ENCODE measurements at regions not wholly inside any gene's neighbourhood (a gene's known extent, or its start where the extent isn't known, plus 50 kb on each side); places are given as distances from the start of the nearest gene placed in this dataset.

DNA sequence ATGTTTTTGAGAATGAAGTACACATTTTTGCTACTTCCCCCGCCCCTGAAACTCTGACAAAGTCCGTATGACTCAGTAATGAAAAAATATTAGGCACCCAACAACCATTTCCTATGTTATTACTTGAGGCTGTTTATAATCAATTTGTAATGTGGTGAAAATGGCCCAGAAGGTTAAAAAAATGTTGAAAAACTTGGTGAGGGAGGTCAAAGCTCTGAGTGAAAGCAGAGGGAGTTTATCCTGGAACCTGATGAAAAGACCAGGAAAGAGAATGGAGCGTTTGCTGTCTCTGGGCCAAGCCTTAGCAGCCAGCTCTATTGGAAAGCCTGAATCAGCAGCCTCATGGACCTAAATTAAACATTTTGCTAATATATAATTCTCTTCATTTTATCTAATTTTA, 367.7 kb upstream of the NEGR1 start:
- Histone ChIP-seq H3K36me3 (ENCODE audit: control insufficient read depth, insufficient read depth, low read length) (no peaks in the 10 kb centered on the region), H3K4me3 (ENCODE audit: low read depth, low read length) (no peak overlapping the region), H3K27me3 (ENCODE audit: control insufficient read depth, insufficient read depth, low read length) (no peaks in the 10 kb centered on the region)
- no peak for DNase-seq (ENCODE audit: low read depth)
- no peak for FAIRE-seq
- no peak for TF ChIP-seq CTCF (IDR thresholded peaks at IDR 0.05; ENCODE audit: insufficient read depth, low read length, severe bottlenecking)

DNA sequence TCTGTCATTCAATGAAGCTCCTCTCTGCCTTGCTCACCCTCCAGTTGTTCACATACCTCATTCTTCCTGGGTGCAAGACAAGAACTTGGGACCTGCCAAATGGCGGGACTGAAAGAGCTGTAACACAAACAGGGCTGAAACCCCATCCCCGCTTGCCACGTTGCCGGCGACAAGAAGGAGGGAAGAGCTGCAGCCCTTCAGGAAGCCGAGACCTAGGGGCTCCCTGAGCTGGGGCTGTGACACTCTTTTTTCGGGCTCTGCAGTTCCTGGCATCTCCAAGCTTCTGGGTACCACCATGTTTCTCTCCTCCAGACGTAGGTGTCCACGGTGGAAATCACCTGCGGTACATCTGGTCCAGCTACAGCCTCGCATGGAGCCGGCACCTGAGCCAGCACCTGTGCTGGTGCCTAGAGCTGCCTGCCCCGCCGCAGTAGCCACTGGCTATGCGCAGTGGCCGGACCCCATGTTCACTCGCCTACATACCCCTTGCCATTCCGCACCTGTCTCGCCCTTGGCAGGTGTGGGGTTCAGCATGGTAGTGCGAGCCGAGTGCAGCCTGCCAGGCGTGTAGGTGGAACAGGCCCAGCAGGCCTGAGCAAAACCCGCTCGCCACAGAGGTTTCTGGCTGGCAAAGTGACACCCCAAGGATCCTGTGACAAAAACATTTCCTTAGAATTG, 367.0 kb upstream of the NEGR1 start:
- H3K36me3 ChIP-seq (ENCODE audit: control insufficient read depth, insufficient read depth, low read length) = no peaks in the 10 kb centered on the region
- H3K4me3 ChIP-seq (ENCODE audit: low read depth, low read length) = no peak overlapping the region
- no peak for TF ChIP-seq CTCF (IDR thresholded peaks at IDR 0.05; ENCODE audit: insufficient read depth, low read length, severe bottlenecking)
- no peaks in the 10 kb centered on the region for H3K27me3 ChIP-seq (ENCODE audit: control insufficient read depth, insufficient read depth, low read length)
- DNase-seq (ENCODE audit: low read depth) (no peak), FAIRE-seq (no peak)

DNA sequence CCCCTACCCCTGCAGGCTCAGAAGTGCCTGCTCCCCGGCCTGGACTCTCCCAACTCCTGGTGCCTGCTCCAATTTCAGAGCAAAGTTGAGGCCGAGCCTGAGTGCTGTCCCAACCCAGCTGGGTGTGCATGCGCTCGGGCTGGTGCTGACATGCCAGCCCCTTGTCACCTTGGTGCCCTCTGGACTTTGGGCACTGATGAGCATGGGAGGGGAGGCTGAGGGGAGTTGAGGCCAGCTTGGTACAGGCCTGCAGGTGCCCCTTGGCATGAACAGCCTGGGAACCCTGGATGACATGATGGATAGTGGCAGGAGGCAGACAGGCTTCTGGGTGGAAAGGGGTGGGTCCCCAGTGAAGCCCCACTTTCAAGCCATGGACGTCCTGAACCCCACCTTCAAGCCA, 366.1 kb upstream of the NEGR1 start:
- FAIRE-seq (no peak), DNase-seq (ENCODE audit: low read depth) (no peak)
- H3K36me3 ChIP-seq (ENCODE audit: control insufficient read depth, insufficient read depth, low read length) = no peaks in the 10 kb centered on the region
- no peak for TF ChIP-seq CTCF (IDR thresholded peaks at IDR 0.05; ENCODE audit: insufficient read depth, low read length, severe bottlenecking)
- H3K27me3 ChIP-seq (ENCODE audit: control insufficient read depth, insufficient read depth, low read length) = no peaks in the 10 kb centered on the region
- no peak overlapping the region for H3K4me3 ChIP-seq (ENCODE audit: low read depth, low read length)

DNA sequence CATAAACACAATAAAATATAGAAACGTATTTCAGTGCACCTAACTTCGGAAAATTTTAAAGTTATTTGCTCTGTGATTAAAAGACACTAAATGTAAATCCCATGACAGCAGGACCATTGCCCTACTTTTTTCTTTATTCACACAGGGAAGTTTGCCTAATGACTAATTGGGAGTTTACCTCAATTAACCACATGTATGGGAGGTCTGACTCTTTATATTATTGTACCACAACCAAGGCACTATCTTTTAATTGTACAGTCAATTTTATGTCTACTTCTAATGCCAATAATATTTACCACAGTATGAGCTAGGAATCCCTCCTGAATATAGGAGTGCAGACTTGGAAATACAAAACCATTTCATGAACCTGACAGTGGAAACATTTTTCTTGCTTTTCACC, 360.8 kb upstream of the NEGR1 start:
- H3K4me3 ChIP-seq (ENCODE audit: low read depth, low read length) = no peak overlapping the region
- FAIRE-seq (no peak), DNase-seq (ENCODE audit: low read depth) (no peak)
- no peak for TF ChIP-seq CTCF (IDR thresholded peaks at IDR 0.05; ENCODE audit: insufficient read depth, low read length, severe bottlenecking)
- H3K27me3 ChIP-seq (ENCODE audit: control insufficient read depth, insufficient read depth, low read length) = no peaks in the 10 kb centered on the region
- no peaks in the 10 kb centered on the region for H3K36me3 ChIP-seq (ENCODE audit: control insufficient read depth, insufficient read depth, low read length)

DNA sequence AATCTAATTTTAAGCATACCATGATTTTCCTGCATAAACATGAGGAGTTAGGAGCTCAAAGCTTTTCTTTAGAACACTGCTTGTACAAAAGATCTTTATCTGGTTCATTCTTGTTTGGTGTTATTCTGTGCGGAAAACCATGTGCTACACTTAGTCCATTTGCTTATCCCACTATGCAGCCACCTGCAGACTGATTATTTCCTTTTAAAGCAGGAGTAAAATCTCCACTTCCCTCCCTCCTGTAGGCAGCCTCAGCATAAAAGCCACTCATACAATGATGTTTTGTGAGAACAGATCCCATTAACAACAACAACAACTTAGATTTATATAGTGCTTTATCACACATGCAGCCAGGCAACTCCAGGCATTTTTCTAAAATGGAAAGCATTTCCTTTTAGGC, 355.3 kb upstream of the NEGR1 start:
- Histone ChIP-seq H3K27me3 (ENCODE audit: control insufficient read depth, insufficient read depth, low read length) (no peaks in the 10 kb centered on the region), H3K36me3 (ENCODE audit: control insufficient read depth, insufficient read depth, low read length) (no peaks in the 10 kb centered on the region), H3K4me3 (ENCODE audit: low read depth, low read length) (no peak overlapping the region)
- FAIRE-seq (no peak), DNase-seq (ENCODE audit: low read depth) (no peak)
- TF ChIP-seq CTCF (IDR thresholded peaks at IDR 0.05; ENCODE audit: insufficient read depth, low read length, severe bottlenecking) = no peak

DNA sequence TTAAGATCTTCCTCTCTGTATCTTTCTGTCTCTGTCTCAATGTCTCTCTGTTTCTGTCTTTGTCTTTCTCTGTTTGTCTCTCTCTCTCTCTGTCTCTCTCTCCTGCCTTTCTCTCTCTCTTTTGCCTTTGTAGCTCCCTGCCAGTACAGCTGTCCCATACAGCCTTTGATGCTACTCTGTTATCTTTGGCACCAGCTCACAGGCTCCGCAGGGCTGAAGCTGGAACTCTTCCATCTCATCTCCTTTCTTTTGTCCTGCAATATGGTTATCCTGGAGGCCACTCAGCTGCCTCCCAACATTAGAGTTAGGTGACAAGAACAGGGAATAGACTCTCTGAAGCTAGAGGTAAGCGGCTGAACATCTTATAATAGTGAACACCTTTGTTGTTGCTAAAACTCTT, 354.3 kb upstream of the NEGR1 start:
- DNase-seq (ENCODE audit: low read depth) (no peak), FAIRE-seq (no peak)
- Histone ChIP-seq H3K27me3 (ENCODE audit: control insufficient read depth, insufficient read depth, low read length) (no peaks in the 10 kb centered on the region), H3K4me3 (ENCODE audit: low read depth, low read length) (no peak overlapping the region), H3K36me3 (ENCODE audit: control insufficient read depth, insufficient read depth, low read length) (no peaks in the 10 kb centered on the region)
- no peak for TF ChIP-seq CTCF (IDR thresholded peaks at IDR 0.05; ENCODE audit: insufficient read depth, low read length, severe bottlenecking)
